Heart left ventricle (tissue), 13 donors: ENCODE measurements at regions not wholly inside any gene's neighbourhood (a gene's known extent, or its start where the extent isn't known, plus 50 kb on each side); places are given as distances from the start of the nearest gene placed in this dataset.

Experiments used
- CTCF ChIP-seq, 12 donors: fragments of 200-600 bp; sonication (generic) in 4 of 12; IDR thresholded peaks; one replicate each; pipeline versions ENCODE4 v1.5.0 to v1.8.0; 2018 to 2022; ENCODE audit warnings: antibody characterized with exemption in 12 of 12, mild to moderate bottlenecking in 5 of 12
- POLR2A ChIP-seq, 2 donors: fragments of 450-650 bp; IDR thresholded peaks; one replicate each; pipeline ENCODE4 v1.6.1; 2017; ENCODE audit warnings: antibody characterized with exemption in 2 of 2, mild to moderate bottlenecking in 2 of 2, moderate library complexity in 2 of 2
- donor health status: ischemic (EF 13 %, LVEDD 7.1; RV severe dilation, severe dysfunction).
- donor health status: DM: no; HTN: yes; CAD: no.
- donor health status: DM: no; HTN: no; CAD: no.
- donor health status: ischemic (EF 25% LVEDD 6.9; RV normal size, moderate dysfunction).
- donor health status: ischemic (EF 25% LVEDD 5.7; RV mildly dilated, moderate dysfunction).
- donor health status: ischemic (EF 35%, LVEDD 5.7; RV mildly dilated, moderate dysfunction).
- donor health status: nonischemic (EF 11% LVEDD 7.7; RV severe dilation, severe dysfunction).
- donor health status: DM: yes; HTN: yes; CAD: no.
- donor health status: PGD.
- donor health status: ischemic (EF 29% LVEDD 5.4; RV normal size, mild dysfunction).
- donor health status: nonischemic (EF 23%, LVEDD 6.1; RV moderate dilation, normal function).

GRCh38 chr6:102677225-102677624 lies 1283.7 kb downstream of the GRIK2 start:
- TF ChIP-seq CTCF (IDR thresholded peaks at IDR 0.05) (no peak), POLR2A (IDR thresholded peaks at IDR 0.05) (no peak)
